HG03439 (cell line): ENCODE measurements at regions not wholly inside any gene's neighbourhood (a gene's known extent, or its start where the extent isn't known, plus 50 kb on each side); places are given as distances from the start of the nearest gene placed in this dataset.
"Not testable (repeated sequence)": the region's sequence is repeated elsewhere in the genome, so short reads cannot be mapped to it uniquely, and the experiment has no call there.

Experiments
- ATAC-seq: cut with Tn5 transposase; IDR thresholded peaks from one replicate; pipeline ENCODE4 v1.9.1; 2021; ENCODE audit warnings: mild to moderate bottlenecking, moderate library complexity; ENCODE audit not compliant: unreplicated experiment

GRCh38 chr1:118828038-118828437 lies 160.1 kb downstream of the TBX15 start:
- no peak for ATAC-seq

DNA sequence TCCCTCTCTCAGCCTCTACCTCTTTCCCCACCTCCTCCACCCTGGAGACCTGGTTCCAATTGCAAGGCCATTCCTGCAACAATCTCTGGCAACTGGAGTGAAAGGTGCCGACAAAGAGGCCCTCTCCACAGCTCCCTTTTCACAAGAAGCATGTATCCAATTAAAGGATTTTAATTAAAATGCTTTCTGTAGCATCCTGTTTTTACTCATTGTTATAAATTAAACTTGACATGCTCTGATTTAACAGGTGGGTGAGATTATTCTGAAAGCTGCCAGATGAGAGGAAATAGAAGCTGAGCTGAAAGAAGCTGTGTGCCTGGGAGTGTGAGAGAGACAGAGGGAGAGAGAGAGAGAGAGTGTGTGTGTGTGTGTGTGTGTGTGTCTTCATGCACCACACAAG lies 160.5 kb downstream of the TBX15 start:
- ATAC-seq: no peak

GRCh38 chr1:118827207-118827606 lies 160.9 kb downstream of the TBX15 start:
- no peak for ATAC-seq

GRCh38 chr1:118826669-118827068 lies 161.5 kb downstream of the TBX15 start:
- no peak for ATAC-seq

DNA sequence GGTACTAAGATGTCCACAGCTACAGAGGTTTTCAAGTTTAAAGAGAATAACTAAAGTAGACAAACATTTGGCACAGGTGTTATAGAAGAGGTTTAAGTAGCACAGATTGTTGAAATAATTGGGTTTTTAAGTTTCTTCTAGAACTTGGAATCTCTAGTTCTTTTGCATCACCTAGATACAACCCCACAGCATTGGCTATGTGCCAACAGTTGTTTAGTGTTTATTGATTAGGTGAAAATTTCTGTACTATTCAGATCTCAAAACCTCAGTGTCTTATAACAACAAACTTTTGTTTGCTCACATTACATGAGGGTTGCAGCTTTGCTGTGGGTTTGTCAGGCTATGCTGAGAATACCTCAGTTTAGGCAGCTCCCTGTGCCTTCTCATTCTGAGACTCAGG lies 162.5 kb downstream of the TBX15 start:
- no peak for ATAC-seq

DNA sequence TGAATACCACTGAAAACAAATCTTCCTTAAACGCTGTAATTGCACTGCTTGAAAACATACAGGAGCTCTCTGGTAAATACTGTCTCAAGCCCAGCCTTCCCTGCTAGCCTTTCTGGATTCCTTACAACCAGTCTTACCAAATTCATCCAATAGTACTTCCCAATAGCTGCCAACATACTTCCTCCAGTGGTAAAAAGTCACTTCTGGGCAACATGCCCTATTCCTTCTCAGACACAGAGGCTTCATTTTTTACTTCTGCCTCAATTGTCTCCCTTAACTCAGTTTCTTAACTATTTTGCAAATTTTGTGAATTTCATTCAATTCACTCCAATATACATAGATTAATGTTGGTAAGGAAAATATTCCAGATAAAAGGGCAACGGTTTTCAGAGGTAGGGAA lies 166.3 kb downstream of the TBX15 start:
- ATAC-seq: no peak

GRCh38 chr1:118820864-118821263 lies 167.3 kb downstream of the TBX15 start:
- no peak for ATAC-seq

DNA sequence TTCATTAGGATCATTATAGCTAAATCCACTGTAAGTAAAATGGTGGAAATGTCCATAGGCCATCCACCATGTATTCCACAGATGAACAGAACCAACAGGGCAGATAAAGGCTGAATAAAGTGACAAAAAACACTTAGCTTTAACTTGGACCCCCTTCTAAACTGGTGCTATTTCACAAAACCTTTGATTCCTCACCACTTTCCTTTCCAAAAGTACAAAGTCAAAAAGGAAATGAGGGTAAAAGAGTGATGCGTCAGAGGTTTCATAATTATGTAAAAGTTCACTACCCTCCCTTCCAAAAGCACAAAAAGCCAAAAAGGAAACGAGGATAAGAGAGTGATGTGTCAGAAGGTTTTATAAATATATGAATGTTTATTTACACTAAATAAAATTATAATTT lies 172.2 kb downstream of the TBX15 start:
- no peak for ATAC-seq

- no peak for ATAC-seq
These were observed 175.6 kb downstream of the TBX15 start for GRCh38 chr1:118812555-118812954.

GRCh38 chr1:118811156-118811555 lies 177.0 kb downstream of the TBX15 start:
- no peak for ATAC-seq

- no peak for ATAC-seq
These were observed 178.6 kb downstream of the TBX15 start for GRCh38 chr1:118809586-118809985.

DNA sequence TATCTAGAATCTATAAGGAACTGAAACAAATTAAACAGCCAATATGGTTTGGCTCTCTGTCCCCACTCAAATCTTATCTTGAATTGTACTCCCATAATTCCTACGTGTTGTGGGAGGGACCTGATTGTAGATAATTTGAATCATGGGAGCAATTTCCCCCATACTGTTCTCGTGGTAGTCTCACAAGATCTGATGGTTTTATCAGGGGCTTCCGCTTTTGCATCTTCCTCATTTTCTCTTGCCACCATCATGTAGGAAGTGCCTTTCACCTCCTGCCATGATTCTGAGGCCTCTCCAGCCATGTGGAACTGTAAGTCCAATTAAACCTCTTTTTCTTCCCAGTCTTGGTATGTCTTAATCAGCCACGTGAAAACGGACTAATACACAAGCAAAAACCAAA lies 185.0 kb downstream of the TBX15 start:
- ATAC-seq: not testable (repeated sequence)

GRCh38 chr1:118791094-118791691 lies 196.9 kb downstream of the TBX15 start:
- ATAC-seq: no peak

DNA sequence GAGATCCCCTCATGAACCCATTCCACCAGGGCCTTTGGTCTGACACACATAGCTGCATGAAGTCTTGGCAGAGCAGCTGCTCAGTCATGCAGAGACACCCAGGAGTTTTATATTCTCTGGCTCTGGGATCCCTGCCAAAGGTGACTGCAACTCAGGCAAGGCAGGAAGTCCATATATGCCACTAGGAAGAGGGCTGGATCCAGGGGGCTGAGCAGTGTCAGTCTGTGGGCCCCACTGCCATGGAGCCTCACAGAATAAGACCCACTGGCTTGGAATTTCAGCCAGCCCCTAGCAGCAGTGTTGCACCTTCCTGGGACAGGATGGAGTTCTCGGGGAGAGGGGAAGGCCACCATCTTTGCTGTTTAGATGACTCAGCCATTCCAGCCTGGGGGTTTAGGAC lies 199.7 kb downstream of the TBX15 start:
- ATAC-seq: no peak

DNA sequence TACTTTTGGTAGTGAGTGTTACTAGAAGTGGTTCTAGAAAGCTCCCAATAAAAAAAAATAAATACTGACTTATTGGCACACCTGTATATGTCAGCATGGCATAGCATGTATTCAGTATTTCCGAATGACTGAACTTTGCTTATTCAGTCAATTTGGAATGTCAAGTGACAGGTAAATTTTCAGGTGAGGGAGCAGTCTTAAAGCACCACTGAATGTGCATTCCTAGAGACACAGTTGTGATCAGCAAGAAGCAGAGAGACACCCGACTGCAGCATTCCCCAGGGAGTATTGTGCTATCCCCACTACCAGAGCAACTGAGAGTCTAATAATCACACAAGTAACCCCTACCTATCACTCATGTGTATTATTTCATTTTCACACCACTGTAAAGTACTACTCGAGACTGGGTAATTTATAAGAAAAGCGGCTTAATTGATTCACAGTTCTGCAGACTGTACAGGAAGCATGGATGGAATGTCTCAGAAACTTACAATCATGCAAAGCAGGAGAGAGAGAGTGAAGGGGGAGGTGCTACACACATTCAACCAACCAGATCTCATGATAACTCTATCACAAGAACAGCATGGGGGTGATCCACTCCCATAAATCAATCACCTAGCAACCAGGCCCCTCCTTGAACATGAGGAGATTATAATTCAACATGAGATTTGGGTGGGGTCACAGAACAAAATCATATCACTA lies 201.5 kb downstream of the TBX15 start:
- ATAC-seq: no peak

DNA sequence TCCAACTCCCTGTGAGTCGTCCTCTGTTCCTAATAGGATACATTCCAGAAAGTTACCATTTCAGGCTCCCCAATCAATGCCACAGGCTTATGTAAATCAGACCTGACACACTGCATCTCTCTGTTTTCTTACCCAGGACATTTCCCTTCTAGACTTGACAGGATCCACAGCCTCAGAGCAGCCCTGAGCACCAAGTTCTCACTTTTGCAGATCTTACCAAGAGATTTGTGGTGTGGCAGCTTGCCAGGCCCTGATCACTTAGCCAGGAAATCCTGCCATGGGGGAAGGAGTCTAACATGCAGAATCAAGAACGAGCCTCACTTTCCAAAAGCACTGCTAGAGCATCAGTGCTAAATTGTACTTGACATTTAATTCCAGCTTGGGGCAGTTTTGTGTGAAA lies 202.9 kb downstream of the TBX15 start:
- no peak for ATAC-seq

- no peak for ATAC-seq
These were observed 204.9 kb downstream of the TBX15 start for GRCh38 chr1:118783095-118783758.

GRCh38 chr1:118773656-118774055 lies 214.5 kb downstream of the TBX15 start:
- no peak for ATAC-seq

DNA sequence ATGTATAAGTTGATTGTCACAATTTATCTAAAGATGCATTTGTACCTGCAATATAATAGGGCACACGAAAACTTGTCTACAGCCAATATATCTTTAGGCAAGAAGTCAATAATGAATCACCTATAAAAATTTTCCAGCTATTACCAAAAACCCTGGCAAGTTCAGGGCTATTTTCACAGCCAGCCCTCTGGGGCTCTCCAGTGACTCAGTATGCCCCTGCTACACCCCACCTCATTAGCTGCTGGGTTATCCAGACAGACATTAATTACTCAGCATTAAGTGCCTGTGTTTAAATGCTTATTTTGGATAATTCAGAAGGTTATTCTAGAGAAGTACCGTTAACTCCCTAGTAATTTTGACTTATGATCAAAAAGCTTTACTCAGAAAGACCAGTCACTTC lies 220.2 kb downstream of the TBX15 start:
- ATAC-seq: no peak

GRCh38 chr1:118753976-118754375 lies 234.2 kb downstream of the TBX15 start:
- ATAC-seq: no peak

DNA sequence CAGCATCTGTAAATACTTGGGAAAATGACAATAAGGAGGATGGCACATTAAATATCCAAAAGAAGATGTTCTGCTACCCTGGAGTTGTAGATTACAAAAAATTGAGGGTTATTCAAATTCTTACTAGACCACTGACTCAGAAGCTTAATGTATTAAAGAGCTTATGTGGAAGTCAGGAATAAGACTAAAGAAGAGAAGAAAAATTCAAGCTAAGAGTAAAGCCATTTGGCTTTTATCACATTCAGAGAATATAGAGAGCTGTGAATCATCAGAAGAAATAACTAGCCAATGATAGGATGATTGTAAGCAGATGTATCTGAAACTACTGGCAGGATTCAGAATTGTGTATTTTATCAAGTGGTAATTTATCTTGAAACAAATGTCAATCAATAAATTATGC lies 237.0 kb downstream of the TBX15 start:
- ATAC-seq: no peak

DNA sequence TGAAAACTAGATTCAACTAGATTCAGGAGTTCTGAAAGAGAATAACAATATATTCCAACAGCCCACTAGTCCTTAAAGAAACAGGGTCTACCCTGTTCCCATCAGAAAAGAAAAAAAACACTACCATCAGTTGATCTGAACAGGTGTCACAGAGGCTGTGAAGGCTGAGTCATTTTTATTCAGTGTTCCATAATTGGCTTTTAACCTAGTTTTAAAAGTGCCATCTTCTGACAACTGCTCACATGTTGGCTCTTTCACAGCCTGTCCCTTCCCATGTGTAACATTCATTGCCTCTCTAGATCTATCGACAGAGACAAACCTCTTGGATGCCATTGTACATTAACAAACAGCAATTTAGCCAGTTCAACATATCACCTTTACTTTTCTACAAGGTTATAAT lies 243.7 kb downstream of the TBX15 start:
- no peak for ATAC-seq
